ENCODE measurements at regions not wholly inside any gene's neighbourhood (a gene's known extent, or its start where the extent isn't known, plus 50 kb on each side); places are given as distances from the start of the nearest gene placed in this dataset.

DNA sequence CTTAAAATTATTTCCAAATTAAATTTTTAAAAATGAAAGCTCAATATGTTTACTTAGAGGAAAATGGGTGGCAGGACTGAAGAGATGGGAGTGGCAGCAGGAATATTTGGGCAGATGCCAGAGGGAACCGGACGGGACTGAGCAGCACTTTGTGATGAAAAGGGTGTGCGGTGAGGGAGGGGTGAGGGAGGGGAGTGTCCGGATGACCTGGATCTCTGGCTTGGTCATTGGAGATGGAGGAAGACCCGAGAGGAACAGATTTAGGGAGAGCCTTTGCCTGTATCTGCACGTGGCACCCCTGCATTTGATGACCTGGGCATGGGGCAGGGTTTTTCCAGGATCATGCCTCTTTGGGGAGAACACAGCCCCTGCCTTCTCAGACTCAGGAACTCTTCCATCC is 201.1 kb upstream of the MVB12B start:
- TF ChIP-seq, protein P1, sequence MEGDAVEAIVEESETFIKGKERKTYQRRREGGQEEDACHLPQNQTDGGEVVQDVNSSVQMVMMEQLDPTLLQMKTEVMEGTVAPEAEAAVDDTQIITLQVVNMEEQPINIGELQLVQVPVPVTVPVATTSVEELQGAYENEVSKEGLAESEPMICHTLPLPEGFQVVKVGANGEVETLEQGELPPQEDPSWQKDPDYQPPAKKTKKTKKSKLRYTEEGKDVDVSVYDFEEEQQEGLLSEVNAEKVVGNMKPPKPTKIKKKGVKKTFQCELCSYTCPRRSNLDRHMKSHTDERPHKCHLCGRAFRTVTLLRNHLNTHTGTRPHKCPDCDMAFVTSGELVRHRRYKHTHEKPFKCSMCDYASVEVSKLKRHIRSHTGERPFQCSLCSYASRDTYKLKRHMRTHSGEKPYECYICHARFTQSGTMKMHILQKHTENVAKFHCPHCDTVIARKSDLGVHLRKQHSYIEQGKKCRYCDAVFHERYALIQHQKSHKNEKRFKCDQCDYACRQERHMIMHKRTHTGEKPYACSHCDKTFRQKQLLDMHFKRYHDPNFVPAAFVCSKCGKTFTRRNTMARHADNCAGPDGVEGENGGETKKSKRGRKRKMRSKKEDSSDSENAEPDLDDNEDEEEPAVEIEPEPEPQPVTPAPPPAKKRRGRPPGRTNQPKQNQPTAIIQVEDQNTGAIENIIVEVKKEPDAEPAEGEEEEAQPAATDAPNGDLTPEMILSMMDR (IDR thresholded peaks at IDR 0.05), result no peak
- no peak for TF ChIP-seq POLR2A (IDR thresholded peaks at IDR 0.05)

All from right lobe of liver (tissue), 4 donors.